HL-60 (cell line): ENCODE measurements at regions not wholly inside any gene's neighbourhood (a gene's known extent, or its start where the extent isn't known, plus 50 kb on each side); places are given as distances from the start of the nearest gene placed in this dataset.

Source experiments
- CTCF ChIP-seq: IDR thresholded peaks from one replicate; pipeline ENCODE4 v1.5.1; 2011; ENCODE audit warnings: low read length, control low read depth, inconsistent platforms; ENCODE audit not compliant: insufficient read depth
- GABPA ChIP-seq: IDR thresholded peaks from 2 replicates; pipeline ENCODE4 v1.6.1; 2012; ENCODE audit warnings: low read depth
- POLR2AphosphoS5 ChIP-seq: IDR thresholded peaks from 2 replicates; pipeline ENCODE4 v1.6.1; 2012; ENCODE audit warnings: low read depth
- REST ChIP-seq: IDR thresholded peaks from 2 replicates; pipeline ENCODE4 v1.6.1; 2012; ENCODE audit warnings: low read depth; ENCODE audit not compliant: insufficient replicate concordance

GRCh38 chr1:224828691-224829090 lies 100.8 kb upstream of the DNAH14 start:
- TF ChIP-seq CTCF, result no peak
- no peak for TF ChIP-seq GABPA
- TF ChIP-seq POLR2AphosphoS5, result no peak
- TF ChIP-seq REST, result no peak
